ENCODE measurements at regions not wholly inside any gene's neighbourhood (a gene's known extent, or its start where the extent isn't known, plus 50 kb on each side); places are given as distances from the start of the nearest gene placed in this dataset.
A peak's percentile ranks its signal among the peaks of the same experiment; 100 is the strongest.
"Not testable (repeated sequence)": the region's sequence is repeated elsewhere in the genome, so short reads cannot be mapped to it uniquely, and the experiment has no call there.

GRCh38 chr9:90074316-90074962 lies 469.6 kb downstream of the GADD45G start:
- DNase-seq (ENCODE audit: low read depth in 2 of 2, low spot score in 1 of 2) = no peak

DNA sequence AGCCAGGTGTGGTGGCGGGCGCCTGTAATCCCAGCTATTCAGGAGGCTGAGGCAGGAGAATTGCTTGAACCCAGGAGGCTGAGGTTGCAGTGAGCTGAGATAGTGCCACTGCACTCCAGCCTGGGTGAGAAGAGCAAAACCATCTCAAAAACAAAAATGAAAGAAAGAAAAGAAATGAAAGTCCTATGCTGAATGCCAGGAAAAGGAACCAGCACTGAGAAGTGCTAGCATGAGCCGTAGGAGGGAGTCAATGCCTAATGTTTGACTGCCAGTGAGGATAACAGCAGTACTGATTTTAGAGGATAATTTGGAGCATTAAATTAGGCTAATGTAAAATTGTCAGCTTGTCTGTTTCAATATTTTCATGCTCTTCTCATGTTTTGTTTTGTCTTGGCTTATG lies 472.8 kb downstream of the GADD45G start:
- not testable (repeated sequence) for DNase-seq (ENCODE audit: low read depth in 2 of 2, low spot score in 1 of 2)

GRCh38 chr9:90078988-90079421 lies 474.2 kb downstream of the GADD45G start:
- no peak for DNase-seq (ENCODE audit: low read depth in 2 of 2, low spot score in 1 of 2)

- no peak for DNase-seq (ENCODE audit: low read depth in 2 of 2, low spot score in 1 of 2)
Measured at GRCh38 chr9:90085633-90086032, 480.8 kb downstream of the GADD45G start.

- no peak for DNase-seq (ENCODE audit: low read depth in 2 of 2, low spot score in 1 of 2)
Measured at GRCh38 chr9:90086101-90086511, 481.3 kb downstream of the GADD45G start.

DNA sequence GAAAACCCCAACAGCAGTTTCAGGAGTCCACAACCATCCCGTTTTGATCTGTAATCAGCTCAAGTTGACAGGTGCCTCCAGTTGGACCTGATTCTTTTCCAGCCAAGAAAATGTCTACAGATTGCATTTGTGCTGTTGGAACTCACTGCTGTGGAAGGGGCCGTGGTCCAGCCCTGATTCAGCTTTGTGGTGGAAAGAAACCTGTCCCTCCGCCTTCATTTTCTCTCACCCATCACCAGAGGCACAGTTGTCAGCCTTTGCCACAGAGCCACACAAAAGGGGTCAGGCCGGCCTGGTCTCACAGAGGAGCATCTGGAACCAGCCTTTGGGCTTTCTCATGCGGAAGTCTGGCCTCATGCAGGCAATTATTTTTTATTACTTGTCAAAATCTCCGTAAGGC lies 483.6 kb downstream of the GADD45G start:
- DNase-seq (ENCODE audit: low read depth in 2 of 2, low spot score in 1 of 2) = no peak

DNA sequence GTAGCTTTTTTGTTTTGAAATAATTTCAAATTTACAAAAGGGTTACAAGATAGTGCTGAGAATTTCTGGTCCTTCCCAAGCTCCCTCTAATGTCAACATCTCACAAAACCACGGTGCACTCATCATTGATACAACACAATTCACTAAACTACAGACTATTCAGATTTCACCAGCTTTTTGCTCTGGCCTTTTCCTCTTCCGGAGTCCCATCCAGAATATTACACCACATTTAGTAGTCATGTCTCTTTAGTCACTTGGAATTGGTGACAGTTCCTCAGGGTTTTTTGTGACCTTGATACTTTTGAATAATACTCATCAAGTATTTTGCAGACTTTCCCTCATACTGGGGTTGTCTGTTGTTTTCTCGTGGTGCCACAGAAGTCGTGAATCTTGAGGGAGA lies 484.0 kb downstream of the GADD45G start:
- no peak for DNase-seq (ENCODE audit: low read depth in 2 of 2, low spot score in 1 of 2)

DNA sequence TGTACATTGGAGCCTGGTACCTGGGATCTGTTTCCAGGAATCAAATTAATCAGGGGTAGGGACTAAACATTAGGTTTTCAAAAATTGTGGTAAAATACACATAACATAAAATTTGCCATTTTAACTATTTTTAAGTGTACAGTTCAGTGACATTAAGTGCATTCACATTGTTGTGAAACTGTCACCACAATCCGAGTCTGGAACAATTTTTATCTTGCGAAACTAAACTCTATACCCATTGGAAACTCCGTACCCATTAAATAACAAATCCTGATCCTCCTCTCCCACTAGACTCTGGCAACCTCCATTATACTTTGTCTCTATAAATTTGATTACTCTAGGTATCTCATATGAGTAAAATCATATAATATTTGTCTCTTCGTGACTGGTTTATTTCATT lies 486.2 kb downstream of the GADD45G start:
- DNase-seq (ENCODE audit: low read depth in 2 of 2, low spot score in 1 of 2) = no peak

DNA sequence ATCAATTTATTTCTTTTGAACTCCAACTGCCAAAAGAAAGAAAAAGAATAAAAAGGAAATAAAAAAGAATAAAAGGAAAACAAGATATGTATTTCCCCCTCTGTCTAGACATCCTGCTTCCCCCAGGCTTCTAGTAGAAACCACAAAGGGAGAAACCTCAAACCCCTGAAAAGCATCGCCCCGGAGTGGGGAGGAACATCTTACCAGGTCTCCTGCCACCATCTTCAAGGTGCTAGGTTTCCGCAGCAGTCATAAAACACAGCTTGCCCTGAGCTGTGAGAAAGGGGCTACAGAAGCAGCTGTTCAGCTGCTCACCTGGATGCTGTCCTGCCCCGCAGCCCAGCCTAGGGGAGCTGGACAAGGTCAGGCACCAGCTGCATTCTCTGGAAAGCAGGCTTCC lies 487.7 kb downstream of the GADD45G start:
- no peak for DNase-seq (ENCODE audit: low read depth in 2 of 2, low spot score in 1 of 2)

DNA sequence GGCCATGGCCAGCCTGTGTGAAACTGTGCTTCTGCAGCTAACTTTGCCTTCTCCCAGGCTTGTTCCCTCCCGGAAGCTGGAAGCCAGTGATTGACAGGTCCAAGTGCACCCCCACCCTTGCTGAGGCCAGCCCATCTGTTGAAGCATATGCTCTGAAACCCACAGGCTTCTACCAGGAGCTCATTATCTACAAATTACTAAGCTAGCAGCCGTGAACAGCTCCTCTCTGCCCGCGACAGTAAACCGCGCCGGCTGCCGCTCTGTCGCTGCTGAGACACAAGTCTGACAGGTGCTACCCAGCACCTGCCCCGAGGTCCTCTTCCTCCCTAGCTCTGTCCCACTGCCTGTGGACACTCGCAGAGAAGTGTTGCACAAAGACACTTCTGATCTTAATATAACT lies 490.9 kb downstream of the GADD45G start:
- no peak for DNase-seq (ENCODE audit: low read depth in 2 of 2, low spot score in 1 of 2)

DNA sequence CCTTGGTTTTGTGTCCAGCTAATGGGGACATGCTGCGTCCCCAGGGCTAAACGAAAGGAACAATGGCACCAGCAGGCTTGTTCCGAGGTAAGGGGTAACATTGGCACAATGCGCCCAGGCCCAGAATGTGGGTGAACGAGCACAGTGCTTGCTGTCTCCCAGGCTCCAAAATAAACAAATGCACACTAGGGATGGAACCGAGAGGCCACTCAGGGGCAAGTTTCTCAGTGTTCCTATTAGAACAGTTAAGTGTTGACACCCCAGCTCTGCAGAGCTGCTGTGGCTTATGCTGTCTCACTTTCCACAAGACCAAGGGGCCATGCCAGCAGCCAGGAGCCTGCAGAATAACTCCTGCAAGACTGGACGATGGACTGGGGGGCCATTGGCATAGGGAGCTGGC lies 492.4 kb downstream of the GADD45G start:
- no peak for DNase-seq (ENCODE audit: low read depth in 2 of 2, low spot score in 1 of 2)

DNA sequence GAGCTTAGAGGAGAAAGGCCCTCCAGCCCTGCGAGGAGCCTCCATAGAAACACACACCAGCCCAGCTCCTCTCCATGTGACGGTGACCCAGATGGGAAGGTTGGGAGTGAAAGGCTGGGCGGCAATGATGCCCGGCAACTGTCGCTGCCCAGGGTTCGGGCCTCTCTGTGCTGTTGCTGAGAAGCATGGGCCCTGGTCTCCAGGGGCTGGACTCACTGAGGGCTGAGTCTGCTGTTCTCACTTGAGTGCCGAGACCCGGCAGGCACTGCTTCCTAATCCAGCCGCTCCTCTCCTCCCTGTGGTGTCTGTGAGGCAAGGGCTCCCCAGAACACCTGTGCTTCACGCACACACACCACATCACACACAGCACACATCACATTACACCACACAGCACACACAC lies 493.6 kb downstream of the GADD45G start:
- DNase-seq (ENCODE audit: low read depth in 2 of 2, low spot score in 1 of 2) = no peak

DNA sequence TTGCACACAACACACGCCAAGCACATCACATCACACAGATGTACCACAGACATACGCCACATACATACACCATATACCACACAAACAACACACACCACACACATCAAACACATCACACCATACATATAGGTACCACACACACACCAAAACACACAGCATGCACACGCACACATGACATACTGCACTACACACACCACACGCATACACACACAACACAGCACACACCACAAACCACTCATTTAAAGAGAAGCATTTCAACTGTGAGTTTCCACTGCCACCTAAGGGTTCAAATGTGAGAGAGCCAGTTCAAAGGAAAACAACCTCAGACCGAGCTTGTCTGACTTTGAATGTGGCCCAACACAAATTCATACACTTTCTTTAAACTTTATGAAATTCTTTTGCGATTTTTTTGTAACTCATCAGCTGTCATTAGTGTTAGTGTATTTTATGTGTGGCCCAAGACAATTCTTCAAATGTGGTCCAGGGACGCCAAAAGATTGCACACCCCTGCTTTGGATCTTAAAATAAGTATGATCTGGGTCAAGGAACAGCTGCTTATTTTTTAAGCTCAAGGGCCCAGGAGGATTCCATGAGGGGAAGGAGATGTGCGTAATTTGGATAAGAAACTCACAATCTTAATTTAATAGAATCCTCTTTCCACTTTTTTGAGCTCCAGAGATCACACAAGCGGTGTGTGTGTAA lies 494.6 kb downstream of the GADD45G start:
- DNase-seq (ENCODE audit: low read depth in 2 of 2, low spot score in 1 of 2) = no peak

GRCh38 chr9:90100014-90100413 lies 495.2 kb downstream of the GADD45G start:
- no peak for DNase-seq (ENCODE audit: low read depth in 2 of 2, low spot score in 1 of 2)

- peak; percentile 6 to 52 for DNase-seq (ENCODE audit: low read depth in 2 of 2, low spot score in 1 of 2)
Measured at GRCh38 chr9:90102292-90102901, 497.6 kb downstream of the GADD45G start.

DNA sequence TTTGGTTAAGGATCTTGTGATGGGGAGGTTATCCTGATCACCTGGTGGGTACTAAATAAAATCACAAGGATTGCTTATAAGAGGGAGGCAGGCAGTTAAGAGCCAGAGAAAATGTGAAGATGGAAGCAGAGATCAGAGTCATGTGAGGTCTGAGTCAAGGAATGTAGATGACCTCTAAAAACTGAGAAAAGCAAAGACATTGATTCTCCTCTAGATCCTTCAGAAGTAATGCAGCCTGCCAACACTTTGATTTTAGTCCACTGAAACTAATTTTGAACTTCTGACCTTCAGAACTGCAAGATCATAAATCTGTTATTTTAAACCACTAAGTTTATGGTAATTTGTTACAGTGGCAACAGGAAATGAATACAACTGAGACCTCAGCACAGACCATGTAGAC lies 499.0 kb downstream of the GADD45G start:
- DNase-seq (ENCODE audit: low read depth in 2 of 2, low spot score in 1 of 2) = no peak

DNA sequence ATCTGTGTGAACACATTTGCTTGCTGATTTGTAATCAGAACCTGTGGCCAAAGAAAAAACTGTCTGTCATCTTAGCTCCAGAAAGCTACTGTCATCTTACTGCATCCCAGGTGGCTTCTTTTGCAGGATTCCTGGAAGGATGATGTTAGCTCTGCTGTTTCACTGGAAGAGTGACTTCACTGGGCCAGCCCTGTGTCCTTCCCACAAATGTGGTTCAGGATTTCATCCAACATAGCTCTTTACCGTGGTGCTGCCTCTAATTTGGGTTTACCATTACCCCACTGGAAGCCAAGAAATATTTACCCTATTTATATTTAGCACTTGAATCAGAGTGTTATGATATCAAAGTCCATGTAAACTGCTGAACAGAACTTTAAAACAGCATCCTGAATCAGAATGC lies 501.0 kb downstream of the GADD45G start:
- no peak for DNase-seq (ENCODE audit: low read depth in 2 of 2, low spot score in 1 of 2)

- DNase-seq (ENCODE audit: low read depth in 2 of 2, low spot score in 1 of 2) = no peak
Measured at GRCh38 chr9:90107040-90107725, 502.4 kb downstream of the GADD45G start.

DNA sequence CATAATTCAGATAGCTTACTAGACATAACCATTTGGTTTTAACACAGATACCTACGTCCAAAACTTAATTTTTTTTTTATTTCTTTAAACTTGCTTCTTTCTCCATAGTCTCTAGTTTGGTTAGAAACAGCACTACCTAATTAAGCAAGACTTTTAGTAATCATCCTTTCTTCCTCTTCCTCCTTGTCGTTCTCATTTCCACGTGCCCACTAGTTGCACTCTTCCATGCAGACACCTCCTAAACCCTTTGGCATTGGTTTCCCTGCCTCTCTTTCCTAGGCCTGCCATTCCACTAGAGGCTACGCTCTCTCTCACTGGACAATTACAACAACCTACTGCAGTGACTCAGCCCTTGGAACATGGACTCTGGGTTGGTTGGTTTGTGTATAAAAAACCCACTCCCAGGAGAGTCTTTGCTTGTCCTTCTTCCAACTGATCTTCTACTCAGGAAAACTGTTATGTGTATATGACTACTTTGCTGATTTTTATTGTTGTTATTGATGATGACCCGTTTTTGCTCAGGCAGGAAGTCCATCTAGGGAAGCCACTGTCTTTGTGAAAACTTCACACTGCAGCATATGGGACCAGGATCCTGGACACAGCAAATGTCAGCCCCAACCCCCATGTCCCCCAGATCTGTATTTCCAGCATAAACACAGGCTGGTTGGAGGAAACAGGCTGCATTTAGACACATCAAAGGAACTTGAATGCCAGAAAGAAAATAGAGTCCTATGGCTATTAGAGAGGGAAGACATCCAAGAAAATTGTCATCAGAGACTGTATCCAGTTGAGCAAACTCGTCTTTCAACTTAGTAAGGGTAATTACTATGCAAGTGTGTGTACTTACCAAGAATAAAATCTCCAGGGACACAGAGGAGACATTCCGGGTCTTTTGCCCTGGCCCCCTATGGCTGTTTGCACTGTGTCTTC lies 503.2 kb downstream of the GADD45G start:
- no peak for DNase-seq (ENCODE audit: low read depth in 2 of 2, low spot score in 1 of 2)

GRCh38 chr9:90112788-90113187 lies 508.0 kb downstream of the GADD45G start:
- DNase-seq (ENCODE audit: low read depth in 2 of 2, low spot score in 1 of 2) = no peak

All from stimulated activated CD8-positive, alpha-beta memory T cell treated with anti-CD3 and anti-CD28 coated beads, Interleukin-4, amount 100 ng/mL, for 1 hour (primary cell).